DMS 273 (cell line): ENCODE measurements at regions not wholly inside any gene's neighbourhood (a gene's known extent, or its start where the extent isn't known, plus 50 kb on each side); places are given as distances from the start of the nearest gene placed in this dataset.
A peak's percentile ranks its signal among the peaks of the same experiment; 100 is the strongest.

Experiments used
- DNase-seq: peaks from one replicate; lab custom pipeline; 2025; ENCODE audit not compliant: unreplicated experiment; lab: John Stamatoyannopoulos, UW

DNA sequence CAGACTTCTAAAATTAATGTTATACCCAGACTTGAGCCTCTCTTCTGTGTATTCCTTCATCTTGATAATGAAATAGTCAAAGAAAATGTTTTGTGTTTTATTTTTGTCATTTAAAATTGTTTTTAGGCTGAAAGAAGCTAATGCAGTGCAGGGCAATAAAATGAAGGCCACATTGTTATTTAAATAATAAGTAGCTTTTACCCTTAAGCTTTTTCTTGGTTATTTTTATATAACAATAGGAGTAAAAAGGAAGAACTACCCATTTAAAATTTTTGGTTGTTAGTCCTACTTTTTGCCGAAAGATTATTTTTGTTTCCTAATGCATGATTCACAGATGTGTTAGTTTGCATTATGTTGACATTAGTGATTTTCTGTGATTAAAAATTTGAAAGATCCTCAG lies 181.0 kb upstream of the MEOX2 start:
- DNase-seq = no peak

DNA sequence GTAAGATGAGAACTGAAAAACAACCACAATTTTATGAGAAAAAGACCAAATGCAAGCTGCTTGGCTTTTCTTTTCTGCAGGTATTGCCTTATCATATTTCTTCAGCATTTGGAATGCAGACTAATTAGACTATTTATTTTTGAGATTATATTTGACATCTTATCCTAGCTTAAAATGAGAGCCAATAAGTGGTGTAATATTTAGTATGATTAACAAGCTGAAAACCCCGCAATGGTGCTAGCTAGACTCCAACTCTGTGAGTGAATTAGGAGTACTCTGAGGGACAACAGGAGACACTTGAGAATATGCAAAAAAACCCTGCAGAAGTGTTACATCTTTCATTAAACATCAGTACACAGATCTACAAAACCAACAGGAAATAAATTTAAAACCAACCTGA lies 180.3 kb upstream of the MEOX2 start:
- DNase-seq = no peak

DNA sequence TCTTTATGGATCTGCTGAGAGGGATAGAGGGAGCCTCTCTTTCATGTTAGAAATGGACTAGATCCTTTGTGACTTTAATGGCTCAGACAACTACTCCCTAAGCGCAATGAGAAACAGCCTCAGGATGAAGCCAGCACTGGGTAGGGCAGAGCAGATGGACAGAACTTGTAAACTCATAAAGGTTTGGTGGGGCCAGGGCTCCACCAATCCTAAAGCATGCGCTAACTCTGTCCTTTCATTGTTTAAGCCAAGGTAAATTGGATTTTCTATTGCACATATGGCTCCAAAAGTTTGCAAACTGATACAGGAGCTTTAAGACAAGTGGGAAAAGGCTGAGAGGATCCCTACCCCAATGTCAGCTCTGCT lies 178.1 kb upstream of the MEOX2 start:
- no peak for DNase-seq

DNA sequence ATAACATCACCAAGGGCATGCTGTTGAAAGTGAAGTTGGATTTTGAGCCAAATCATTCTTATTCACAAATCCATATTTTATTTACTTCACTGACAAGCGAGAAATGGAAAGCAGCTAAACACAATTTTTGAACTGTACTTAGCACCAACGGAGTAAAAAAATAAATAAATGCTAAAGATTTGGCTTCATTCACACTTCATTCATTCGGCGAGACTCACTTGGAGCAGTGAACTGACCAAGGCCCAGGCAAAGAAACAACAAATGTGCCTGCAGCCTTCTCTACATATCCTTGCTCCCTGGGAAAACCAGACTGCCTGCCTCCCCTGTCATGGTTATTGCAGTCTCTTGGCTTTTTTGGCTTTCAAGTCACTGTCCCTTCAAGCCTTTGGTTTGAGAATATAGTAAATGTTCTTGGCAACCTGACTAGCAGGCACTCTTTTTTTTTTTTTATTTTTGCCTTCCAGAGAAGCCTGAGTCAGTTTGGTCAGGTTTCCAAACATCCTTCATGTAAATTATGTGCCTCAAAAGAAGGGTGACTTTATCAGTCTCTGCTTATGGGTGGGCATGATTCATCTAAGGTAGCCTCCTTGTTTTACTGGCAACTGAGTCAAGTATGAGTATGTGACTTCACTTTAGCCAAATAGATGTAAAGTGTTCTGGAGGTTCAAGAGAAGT lies 177.6 kb upstream of the MEOX2 start:
- no peak for DNase-seq

DNA sequence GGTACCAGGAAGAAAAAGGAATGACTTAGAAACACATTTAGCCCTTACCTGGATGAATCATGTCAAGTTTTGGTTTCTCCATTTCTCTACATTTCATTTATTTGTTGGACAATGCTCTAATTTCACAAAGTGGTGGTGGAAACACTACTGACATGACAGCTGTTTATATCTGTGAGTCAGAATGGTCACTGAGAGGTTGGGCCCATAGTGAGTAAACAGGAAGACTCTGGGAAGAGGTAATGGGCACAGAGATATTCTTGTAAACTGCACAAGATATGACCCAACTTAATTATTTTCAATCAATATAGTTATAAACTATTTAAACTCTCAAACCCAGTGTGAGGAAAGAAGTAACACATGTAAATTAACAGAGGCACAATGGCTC lies 176.3 kb upstream of the MEOX2 start:
- DNase-seq = no peak

DNA sequence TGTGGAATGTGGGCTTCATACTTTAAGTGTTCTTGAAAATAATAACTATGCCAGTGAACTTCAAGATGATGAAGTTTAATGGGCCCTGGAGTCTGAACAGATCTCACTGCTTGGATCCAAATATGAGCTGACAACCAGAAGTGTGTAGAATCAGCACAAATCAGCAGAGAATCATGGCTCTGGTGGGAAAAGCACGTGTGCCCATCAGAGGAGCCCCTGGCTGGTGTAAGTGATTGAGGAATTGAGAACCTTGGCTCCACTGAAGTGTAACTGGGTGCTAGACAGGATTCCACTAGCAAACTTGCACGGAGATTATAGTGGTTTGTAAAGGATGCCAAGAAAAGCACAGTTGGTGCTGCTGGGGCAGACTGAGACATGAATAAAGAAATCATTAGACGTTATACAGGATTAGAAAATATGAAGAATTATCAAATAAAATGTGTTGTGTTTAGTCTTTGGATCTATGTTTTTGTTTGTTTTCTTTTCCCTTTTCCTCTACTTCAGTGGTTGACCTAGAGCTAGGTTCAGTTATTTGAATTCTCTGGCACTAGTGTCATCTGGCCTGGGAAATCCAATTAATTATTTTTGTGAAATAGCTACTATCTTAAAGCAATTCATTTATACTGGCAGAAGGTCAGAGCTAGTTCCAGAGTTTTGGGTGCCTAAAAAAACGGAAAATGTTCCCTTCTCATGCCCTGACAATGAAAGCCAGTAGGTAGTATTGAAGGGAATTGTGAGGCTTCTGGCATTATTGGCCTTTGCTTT lies 175.7 kb upstream of the MEOX2 start:
- no peak for DNase-seq

DNA sequence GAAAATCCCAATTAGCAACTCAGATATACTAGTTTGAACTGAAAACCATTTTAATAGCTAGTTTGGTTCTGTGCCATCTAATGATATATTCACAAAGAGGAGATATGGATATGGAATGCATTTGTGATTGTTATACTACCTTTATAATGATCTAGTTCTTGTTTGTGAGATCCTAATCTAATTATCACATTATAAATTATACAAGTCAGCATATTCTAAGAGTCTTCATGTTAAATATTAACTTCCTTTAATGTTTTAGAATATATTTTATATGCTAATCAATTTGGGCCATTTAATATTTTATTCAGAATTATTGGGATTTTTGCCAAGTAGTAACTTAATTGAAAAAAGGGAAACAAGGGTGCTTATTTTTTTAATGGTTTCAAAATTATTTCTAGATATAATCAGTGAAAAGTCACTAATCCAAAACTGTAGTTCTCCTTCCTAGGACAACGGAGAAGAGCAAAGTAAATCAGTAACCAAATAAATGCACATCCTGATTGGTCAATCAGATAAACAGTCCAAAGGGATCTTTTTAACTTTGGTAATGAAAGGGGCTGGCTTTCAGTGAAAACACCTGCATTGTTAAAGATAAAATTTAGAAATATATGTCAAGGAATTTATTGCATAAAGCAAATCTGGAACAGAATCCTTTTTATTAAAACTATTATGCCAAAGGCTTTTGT lies 173.9 kb upstream of the MEOX2 start:
- no peak for DNase-seq

DNA sequence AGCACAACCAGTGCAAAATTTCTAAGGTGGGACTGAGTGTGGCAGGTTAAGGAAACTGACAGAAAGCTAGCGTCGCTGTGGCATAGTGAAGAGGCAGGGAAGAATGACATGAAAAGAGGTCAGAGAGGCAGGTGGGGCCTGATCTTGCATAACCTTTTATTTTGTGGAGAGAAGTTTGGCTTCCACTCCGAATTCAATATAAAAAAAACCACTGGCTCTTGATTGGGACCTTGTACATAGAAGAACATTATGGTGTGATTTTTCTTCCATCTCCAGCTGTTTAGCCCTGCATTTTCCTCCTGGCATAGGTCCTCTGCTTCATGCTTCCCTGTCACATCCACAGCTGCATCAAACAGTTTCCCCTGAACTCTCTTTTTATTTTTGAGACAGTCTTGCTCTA lies 170.5 kb upstream of the MEOX2 start:
- DNase-seq = no peak

DNA sequence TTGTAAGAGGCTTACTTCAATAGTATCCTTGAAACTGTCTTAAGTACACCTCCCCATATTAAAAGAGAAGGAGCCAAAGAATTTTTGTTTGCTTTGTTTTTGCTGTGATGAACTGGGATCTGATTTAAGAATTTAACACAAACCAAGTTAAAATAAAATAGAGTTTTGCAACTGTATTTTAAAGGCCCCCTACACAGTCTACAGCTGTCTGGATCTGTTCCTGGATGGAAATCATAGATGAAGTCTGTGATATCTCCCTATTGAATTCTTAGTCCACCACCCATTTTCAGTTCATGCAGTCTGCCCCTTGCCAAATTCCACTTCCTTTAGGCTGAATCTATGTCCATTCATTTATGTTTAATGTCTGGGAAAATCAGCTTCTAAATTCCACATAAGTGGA lies 169.8 kb upstream of the MEOX2 start:
- no peak for DNase-seq

DNA sequence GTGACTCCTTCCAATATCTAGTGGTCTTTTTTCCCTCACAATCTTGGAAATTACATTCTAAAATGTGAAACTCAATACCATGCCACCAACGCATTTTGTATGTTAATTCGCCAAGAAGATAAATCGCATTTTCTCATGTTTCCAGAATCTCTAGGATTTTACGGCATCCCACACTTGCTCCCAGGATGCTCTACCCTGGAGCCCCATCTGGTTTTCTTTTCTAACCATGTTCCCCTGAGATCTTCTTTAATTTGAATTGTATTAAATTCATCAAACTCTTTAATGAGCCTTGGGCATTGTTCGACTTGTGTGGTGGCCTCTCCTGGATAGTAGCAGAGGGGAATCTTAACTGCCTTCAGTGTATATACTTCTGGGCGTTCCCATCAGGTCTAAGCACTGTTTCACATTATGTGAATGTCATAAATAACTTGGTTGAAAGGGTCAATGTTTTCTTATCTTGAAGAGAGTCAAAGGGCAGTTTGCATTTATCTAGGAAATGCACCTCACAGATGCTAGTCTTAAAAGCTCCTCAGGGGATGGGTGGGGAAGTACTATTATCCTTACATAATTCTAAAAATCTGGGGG lies 169.1 kb upstream of the MEOX2 start:
- DNase-seq = no peak

DNA sequence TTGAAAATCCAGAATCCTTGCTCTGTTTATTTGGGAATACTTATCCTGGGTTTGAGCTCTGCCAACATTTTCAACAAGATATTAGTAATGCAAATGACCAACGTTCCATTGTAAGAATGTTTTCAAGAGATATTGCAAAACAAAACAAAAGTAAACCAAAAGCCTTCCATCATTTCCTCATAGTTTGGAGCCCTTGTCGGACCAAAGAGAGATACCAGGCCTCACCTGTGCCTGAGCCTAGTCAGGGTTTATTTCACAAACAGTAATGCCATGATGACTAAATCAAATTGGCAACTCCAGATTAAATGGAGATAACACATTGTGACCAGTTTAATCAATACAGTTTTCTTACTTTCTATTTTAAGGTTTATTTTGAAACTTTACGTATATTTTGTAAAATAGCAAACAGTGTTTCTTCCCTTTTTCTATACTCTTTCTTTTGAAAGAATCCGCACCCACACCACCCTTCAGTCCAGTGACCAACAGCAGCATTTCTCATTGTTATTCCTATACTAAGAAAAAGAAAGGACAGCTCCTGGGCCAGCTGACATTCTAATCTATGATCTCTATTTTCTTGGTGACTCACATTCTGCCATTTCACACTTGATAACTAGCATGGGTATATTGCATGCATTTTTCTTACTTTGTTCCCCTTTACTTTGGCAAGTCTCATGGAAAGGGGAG lies 168.5 kb upstream of the MEOX2 start:
- no peak for DNase-seq

DNA sequence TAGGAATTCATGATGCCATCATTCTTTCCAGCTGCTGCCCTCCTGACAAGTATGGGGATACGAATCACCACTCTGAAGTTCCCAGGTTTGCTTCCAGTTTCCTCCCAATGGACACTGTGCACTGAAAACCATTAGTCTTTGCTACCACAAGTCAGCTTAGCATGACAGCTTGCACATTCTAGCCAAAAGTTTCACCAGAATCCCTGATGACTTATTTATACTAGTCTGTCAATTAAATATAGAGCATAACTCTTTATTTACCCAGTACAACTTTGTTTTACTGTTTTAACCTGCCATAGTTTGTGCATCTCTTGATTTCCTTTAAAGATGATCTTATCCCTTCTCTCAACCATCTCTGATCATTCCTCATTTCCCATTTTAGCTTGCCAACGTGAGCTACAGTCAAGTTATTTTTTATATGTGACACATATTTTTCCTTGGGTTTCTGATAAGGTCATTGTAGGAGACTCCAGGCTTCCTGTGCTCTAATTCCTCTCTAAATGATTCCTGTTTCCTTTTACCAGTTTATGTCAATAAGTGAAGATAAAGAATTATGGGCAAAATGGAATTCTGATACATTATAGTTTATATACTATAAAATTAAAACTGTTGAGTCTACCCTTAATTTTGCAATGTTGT lies 167.5 kb upstream of the MEOX2 start:
- DNase-seq = no peak

DNA sequence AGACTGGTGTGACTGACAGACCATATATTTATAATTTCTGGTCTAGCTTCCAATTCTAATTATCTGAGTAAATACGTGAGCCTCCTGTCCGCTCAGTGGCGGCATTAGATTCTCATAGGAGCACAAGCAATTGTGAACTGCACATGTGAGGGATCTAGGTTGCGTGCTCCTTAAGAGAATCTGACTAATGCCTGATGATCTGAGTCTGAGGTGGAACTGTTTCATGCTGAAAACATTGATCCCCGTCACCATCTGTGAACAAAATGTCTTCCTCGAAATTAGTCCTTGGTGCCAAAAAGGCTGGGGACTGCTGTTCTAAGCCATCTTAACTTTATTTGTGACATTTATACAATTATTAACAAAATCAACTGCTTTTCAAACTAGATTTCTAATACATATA lies 164.7 kb upstream of the MEOX2 start:
- DNase-seq = no peak

DNA sequence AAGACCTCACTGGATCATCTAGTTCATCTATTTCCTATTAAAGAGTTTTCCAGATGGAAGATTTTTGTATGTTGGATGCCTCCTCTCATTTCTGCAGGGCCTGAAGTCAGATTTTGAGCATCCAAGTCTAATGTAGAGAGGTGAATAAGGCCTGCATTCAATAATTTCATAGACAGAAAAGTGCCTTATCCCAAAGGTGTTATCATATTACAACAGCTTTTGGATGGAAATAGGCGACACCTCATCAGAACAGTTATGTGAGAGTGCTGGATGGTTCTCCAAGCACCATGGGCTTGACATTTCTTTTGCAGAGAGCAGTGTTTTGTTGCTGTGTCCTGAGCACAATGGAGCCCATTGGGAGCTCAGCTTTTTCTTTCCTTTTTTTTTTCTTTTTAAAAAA lies 162.4 kb upstream of the MEOX2 start:
- no peak for DNase-seq

DNA sequence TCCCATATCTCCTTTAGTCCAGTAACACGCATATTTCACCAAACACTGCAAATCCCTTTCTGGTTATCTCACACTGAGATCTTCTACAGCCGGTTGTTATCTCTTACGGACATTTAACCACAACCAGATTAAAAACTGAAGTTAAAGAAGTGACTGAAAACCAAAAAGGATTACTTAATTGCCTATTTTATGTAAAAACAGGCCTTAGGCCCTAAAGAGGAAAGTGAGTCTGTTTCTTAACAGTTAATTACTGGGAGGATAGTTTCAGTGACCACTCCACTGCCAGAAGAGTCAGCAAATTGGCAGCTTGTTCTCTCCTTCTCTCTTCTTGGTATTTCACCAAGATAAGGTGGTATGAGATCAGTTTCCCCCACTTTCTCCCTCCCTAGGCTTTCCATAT lies 161.9 kb upstream of the MEOX2 start:
- DNase-seq = no peak

DNA sequence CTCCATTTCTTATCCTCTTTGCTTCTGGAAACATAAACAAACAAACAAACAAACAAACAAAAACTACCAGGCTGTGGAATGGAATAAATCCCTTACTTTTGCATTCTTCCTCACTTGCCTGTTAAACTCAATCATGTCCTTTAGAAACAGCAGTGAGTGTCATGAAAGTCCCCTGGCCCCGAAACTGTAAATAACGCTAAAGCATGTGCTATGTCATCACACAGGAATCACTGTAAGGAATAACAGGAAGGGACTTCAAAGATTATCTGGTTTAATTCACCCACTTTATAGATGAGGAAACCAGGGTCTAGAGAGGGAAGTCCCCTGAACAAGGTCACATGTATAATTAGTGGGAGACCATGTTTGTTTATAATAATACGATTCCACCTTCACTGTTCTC lies 159.4 kb upstream of the MEOX2 start:
- no peak for DNase-seq

DNA sequence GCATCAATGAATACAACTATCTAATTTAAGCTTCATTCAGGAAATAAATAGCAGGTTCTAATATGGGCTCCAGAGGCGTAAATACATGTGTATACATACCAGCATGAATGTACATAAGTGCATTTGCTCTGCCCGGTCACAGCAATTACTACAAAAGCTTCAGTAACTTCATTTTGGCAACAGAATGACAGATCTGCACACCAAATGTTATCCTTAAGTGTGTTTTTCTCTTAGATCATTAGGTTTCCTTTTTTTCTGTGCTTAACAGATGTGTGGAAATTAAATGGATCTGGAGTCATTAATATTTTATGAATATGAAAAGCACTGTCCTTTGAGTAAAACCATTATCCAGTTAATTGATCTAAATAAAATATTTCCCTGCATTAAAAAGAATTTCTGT lies 159.0 kb upstream of the MEOX2 start:
- peak; percentile 12 for DNase-seq

DNA sequence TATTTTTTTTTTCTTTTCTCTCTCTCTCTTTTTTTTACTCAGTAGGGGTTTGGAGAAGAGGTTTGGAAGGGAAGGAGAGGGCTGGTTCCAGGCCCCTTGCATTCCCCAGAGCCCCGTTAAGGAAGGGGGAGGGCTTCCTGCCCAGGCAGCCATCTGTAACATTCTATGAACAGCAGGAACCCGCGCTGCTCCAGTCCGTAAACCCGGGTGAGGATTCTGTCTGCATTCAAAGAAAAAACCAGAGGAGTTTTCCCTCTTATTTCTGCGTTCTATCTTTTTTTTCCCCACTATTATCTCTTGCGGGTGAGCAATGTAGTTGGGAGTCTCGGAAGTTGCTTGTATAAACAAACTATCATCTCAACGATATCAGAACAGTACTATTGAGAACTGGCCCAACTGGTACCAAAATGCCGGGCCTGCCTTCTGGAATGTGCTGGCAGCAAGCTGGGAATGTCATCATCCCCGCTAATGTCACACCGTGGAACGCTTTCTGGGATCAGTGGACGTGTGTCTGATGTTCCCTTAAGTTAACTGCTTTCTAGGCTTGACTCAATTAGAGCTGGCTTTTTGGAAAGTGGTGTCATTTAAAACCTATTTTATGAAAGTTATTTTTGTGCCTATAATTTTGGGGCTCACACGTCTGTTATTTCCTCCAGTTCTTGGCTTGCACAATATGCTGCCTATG lies 153.1 kb upstream of the MEOX2 start:
- peak; percentile 96 for DNase-seq

DNA sequence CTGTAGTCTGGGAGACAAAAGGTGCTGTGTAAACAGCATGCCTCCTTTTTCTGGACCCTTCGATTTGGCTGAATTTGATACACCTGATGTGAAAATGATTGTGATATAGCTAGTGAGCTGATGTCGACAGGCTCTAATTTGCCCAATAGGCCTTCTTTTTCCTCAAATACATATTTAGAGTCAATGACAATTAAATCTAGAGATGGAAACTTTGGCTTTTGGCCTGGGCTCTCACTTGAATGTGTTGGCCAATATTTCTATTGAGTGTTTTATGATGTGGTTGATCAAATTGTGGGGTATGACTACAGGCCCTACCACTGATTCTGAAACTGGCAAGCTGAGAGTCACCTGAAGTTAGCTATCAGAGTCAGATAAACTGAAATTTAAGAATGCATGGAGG lies 151.8 kb upstream of the MEOX2 start:
- DNase-seq = no peak

DNA sequence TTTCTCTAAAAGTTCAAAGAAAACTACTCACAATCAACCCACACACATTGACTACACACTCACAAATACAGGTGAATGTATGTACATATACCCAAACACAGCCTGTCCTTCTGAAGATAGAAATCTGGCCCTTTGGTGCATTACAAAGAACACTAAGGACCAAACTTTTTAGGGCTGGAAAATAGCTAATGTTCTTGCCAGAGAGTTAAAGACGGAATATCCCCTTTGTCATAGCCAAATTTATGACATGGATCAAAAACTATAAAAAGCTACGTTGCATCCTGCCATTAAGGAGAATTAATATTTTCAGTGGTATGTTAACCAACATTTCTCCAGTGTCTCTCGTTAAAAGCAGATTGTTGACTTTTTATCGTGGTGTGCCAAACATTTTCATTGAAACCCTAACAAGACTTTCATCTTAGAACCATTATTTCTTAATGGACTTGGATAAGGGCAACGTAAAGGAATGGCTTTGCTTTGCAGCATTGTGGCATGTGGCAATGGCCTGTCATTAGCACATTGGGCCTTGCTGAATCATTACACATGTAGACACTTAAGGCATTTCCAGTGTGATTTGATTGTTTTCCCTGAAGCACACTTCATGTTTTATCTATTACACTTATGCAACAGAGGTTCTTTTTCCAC lies 150.9 kb upstream of the MEOX2 start:
- no peak for DNase-seq
